SKM-1 (cell line): ENCODE measurements at regions not wholly inside any gene's neighbourhood (a gene's known extent, or its start where the extent isn't known, plus 50 kb on each side); places are given as distances from the start of the nearest gene placed in this dataset.
"Not testable (repeated sequence)": the region's sequence is repeated elsewhere in the genome, so short reads cannot be mapped to it uniquely, and the experiment has no call there.

Experiments
- DNase-seq: peaks from one replicate; lab custom pipeline; 2025; ENCODE audit not compliant: unreplicated experiment; lab: John Stamatoyannopoulos, UW

GRCh38 chr2:217353591-217353990 lies 493.7 kb upstream of the TNP1 start:
- peak; percentile 37 for DNase-seq

GRCh38 chr2:217351378-217351777 lies 491.5 kb upstream of the TNP1 start:
- DNase-seq, result no peak

- DNase-seq, result no peak
Observed at GRCh38 chr2:217349251-217349650, 489.4 kb upstream of the TNP1 start.

GRCh38 chr2:217347630-217348029 lies 487.8 kb upstream of the TNP1 start:
- not testable (repeated sequence) for DNase-seq

- not testable (repeated sequence) for DNase-seq
Observed at GRCh38 chr2:217346043-217346442, 486.2 kb upstream of the TNP1 start.

- DNase-seq, result no peak
Observed at GRCh38 chr2:217340899-217341298, 481.0 kb upstream of the TNP1 start.

GRCh38 chr2:217340176-217340575 lies 480.3 kb upstream of the TNP1 start:
- DNase-seq, result no peak

GRCh38 chr2:217339753-217340152 lies 479.9 kb upstream of the TNP1 start:
- DNase-seq, result no peak

- DNase-seq, result no peak
Observed at GRCh38 chr2:217338306-217338916, 478.5 kb upstream of the TNP1 start.

GRCh38 chr2:217337771-217338170 lies 477.9 kb upstream of the TNP1 start:
- DNase-seq, result no peak

- no peak for DNase-seq
Observed at GRCh38 chr2:217336694-217337093, 476.8 kb upstream of the TNP1 start.

GRCh38 chr2:217335341-217335966 lies 475.6 kb upstream of the TNP1 start:
- no peak for DNase-seq

- no peak for DNase-seq
Observed at GRCh38 chr2:217334561-217334960, 474.7 kb upstream of the TNP1 start.

GRCh38 chr2:217332866-217333265 lies 473.0 kb upstream of the TNP1 start:
- DNase-seq, result no peak

GRCh38 chr2:217332417-217332791 lies 472.5 kb upstream of the TNP1 start:
- no peak for DNase-seq

GRCh38 chr2:217331523-217332416 lies 471.9 kb upstream of the TNP1 start:
- DNase-seq, result no peak

GRCh38 chr2:217330647-217331046 lies 470.8 kb upstream of the TNP1 start:
- no peak for DNase-seq

- no peak for DNase-seq
Observed at GRCh38 chr2:217329023-217329431, 469.2 kb upstream of the TNP1 start.

GRCh38 chr2:217328622-217328978 lies 468.7 kb upstream of the TNP1 start:
- no peak for DNase-seq

- DNase-seq, result no peak
Observed at GRCh38 chr2:217327953-217328621, 468.2 kb upstream of the TNP1 start.

- DNase-seq, result no peak
Observed at GRCh38 chr2:217326238-217327022, 466.6 kb upstream of the TNP1 start.
